ENCODE measurements at regions not wholly inside any gene's neighbourhood (a gene's known extent, or its start where the extent isn't known, plus 50 kb on each side); places are given as distances from the start of the nearest gene placed in this dataset.

DNA sequence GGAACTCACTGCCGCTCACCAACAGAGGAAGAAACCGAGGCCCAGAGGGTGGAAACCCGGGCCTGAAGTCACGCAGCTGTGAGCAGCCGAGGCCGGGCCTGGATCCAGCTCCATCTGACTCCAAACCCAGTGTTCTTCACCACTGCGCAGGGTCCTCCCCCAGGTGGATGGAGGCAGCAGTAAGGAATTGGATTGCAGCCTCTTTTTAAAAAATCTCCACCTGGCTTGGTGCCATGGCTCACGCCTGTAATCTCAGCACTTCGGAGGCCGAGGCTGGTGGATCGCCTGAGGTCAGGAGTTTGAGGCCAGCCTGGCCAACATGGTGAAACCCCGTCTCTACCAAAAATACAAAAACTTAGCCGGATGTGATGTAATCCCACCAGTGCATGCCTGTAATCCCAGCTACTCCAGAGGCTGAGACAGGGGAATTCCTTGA lies 177.2 kb downstream of the FOXL1 start:
- TF ChIP-seq, protein P1, sequence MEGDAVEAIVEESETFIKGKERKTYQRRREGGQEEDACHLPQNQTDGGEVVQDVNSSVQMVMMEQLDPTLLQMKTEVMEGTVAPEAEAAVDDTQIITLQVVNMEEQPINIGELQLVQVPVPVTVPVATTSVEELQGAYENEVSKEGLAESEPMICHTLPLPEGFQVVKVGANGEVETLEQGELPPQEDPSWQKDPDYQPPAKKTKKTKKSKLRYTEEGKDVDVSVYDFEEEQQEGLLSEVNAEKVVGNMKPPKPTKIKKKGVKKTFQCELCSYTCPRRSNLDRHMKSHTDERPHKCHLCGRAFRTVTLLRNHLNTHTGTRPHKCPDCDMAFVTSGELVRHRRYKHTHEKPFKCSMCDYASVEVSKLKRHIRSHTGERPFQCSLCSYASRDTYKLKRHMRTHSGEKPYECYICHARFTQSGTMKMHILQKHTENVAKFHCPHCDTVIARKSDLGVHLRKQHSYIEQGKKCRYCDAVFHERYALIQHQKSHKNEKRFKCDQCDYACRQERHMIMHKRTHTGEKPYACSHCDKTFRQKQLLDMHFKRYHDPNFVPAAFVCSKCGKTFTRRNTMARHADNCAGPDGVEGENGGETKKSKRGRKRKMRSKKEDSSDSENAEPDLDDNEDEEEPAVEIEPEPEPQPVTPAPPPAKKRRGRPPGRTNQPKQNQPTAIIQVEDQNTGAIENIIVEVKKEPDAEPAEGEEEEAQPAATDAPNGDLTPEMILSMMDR (IDR thresholded peaks at IDR 0.05; ENCODE audit: poor library complexity): no peak
- Histone ChIP-seq H3K9me3 (ENCODE audit: low read depth) (no peaks in the 10 kb centered on the region), H3K27me3 (peaks cover 22% of the 10 kb centered on the region), H3K27ac (no peak overlapping the region), H3K4me1 (ENCODE audit: insufficient read depth) (no peaks in the 10 kb centered on the region), H4K20me1 (ENCODE audit: insufficient read depth, poor library complexity, severe bottlenecking) (no peaks in the 10 kb centered on the region), H3K79me2 (no peaks in the 10 kb centered on the region), H3K36me3 (replicated peaks; ENCODE audit: insufficient read depth, low read depth) (no peaks in the 10 kb centered on the region), H3K4me3 (no peak overlapping the region), H3K4me2 (no peak overlapping the region), H2AFZ (no peak overlapping the region), H3K9me2 (replicated peaks; ENCODE audit: insufficient read depth) (no peaks in the 10 kb centered on the region)
- WGBS (ENCODE audit: low lambda C conversion rate, missing lambda C conversion rate): 87% methylated on average over 13 of the region's 13 CpGs
- no peak for DNase-seq (ENCODE audit: low spot score)

DNA sequence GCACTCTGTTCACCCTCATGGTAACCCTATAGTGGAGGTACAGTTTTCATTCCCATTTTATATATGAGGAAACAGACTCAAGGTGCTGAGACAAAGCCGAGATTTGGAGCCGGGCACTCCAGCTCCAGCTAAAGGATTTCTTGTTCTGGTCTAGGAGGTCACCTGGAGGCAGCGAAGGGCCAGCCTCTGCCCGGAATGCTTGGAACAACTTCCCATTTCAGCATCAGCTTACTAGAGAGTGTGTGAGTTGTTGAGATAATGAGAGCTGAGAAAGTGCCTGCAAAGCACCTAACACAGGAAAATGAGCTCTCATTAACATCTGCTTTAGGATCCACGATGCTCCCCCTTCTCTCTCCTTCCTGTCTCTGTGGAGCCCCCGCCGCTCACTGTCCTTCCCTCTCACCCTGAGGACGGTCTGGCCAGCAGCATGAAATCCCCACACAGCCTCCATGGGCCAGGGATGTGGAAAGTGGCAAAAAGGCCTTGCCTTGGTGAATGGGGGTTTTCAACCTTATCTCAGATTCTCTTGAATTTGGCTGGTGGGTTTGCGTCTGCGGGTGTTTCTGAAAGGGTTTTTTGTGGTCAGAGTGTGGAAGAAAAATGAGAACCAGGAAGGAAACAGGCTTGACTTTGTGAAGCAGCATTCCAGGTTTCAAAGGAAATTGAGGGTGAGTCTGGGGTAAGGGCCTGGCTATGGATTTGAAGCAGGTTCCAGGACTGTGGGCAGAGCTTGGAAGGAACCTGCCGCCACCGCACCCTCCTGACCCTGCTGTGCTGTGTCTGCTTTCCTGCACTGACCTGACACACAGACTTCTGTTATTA lies 178.7 kb downstream of the FOXL1 start:
- TF ChIP-seq EZH2 (IDR thresholded peaks at IDR 0.05; ENCODE audit: borderline replicate concordance) (no peak), EZH2phosphoT487 (IDR thresholded peaks at IDR 0.05; ENCODE audit: low read depth, severe bottlenecking, unreplicated experiment) (no peak)
- TF ChIP-seq, protein P1 (IDR thresholded peaks at IDR 0.05; ENCODE audit: poor library complexity): no peak
- DNase-seq (ENCODE audit: low spot score): no peak
- H3K4me2 ChIP-seq: no peak overlapping the region
- peaks cover 34% of the 10 kb centered on the region for H3K27me3 ChIP-seq
- peaks cover 5% of the 10 kb centered on the region for H3K4me1 ChIP-seq (ENCODE audit: insufficient read depth)
- H3K27ac ChIP-seq: no peak overlapping the region
- H2AFZ ChIP-seq: no peak overlapping the region
- no peaks in the 10 kb centered on the region for H3K36me3 ChIP-seq (replicated peaks; ENCODE audit: insufficient read depth, low read depth)
- H3K9me3 ChIP-seq (ENCODE audit: low read depth): no peaks in the 10 kb centered on the region
- 74% methylated on average over 12 of the region's 12 CpGs for WGBS (ENCODE audit: low lambda C conversion rate, missing lambda C conversion rate)
- no peaks in the 10 kb centered on the region for H3K9me2 ChIP-seq (replicated peaks; ENCODE audit: insufficient read depth)
- H3K79me2 ChIP-seq: no peaks in the 10 kb centered on the region
- H3K4me3 ChIP-seq: no peak overlapping the region
- H4K20me1 ChIP-seq (ENCODE audit: insufficient read depth, poor library complexity, severe bottlenecking): no peaks in the 10 kb centered on the region

DNA sequence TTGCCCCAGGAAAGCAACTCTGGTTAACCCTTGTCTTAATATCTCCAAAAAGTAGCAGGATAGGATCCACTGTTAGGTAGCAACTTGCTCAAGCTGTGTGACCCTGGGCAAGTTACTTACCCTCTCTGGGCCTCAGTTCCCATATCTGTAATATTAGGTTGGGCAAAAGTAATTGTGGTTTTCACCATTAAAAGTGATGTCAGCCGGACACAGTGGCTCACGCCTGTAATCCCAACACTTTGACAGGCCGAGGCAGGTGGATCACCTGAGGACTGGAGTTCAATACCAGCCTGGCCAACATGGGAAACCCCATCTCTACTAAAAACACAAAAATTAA lies 179.3 kb downstream of the FOXL1 start:
- no peak overlapping the region for H2AFZ ChIP-seq
- TF ChIP-seq, protein P1 (IDR thresholded peaks at IDR 0.05; ENCODE audit: poor library complexity): no peak
- no peak for TF ChIP-seq EZH2 (IDR thresholded peaks at IDR 0.05; ENCODE audit: borderline replicate concordance)
- 97% methylated on average over 3 of the region's 3 CpGs for WGBS (ENCODE audit: low lambda C conversion rate, missing lambda C conversion rate)
- peaks cover 40% of the 10 kb centered on the region for H3K27me3 ChIP-seq
- no peaks in the 10 kb centered on the region for H3K9me2 ChIP-seq (replicated peaks; ENCODE audit: insufficient read depth)
- no peak overlapping the region for H3K27ac ChIP-seq
- no peak overlapping the region for H3K4me3 ChIP-seq
- no peaks in the 10 kb centered on the region for H4K20me1 ChIP-seq (ENCODE audit: insufficient read depth, poor library complexity, severe bottlenecking)
- H3K79me2 ChIP-seq: no peaks in the 10 kb centered on the region
- H3K9me3 ChIP-seq (ENCODE audit: low read depth): no peaks in the 10 kb centered on the region
- peaks cover 5% of the 10 kb centered on the region for H3K4me1 ChIP-seq (ENCODE audit: insufficient read depth)
- DNase-seq (ENCODE audit: low spot score): no peak
- H3K4me2 ChIP-seq: no peak overlapping the region
- H3K36me3 ChIP-seq (replicated peaks; ENCODE audit: insufficient read depth, low read depth): no peaks in the 10 kb centered on the region

Data from hepatocyte (in vitro differentiated cells).